Ascending aorta (tissue), 2 donors: ENCODE measurements at regions not wholly inside any gene's neighbourhood (a gene's known extent, or its start where the extent isn't known, plus 50 kb on each side); places are given as distances from the start of the nearest gene placed in this dataset.

Experiments
- DNase-seq, 2 donors: peaks; one replicate each; pipeline ENCODE4 v3.0.0-alpha.2; 2019; ENCODE audit warnings: low spot score in 2 of 2
- H3K27ac ChIP-seq, 2 donors: fragments of 200-600 bp; sonication (generic); one replicate each; pipeline ENCODE4 v1.5.1; 2016 to 2017; ENCODE audit warnings: mild to moderate bottlenecking in 1 of 2
- H3K27me3 ChIP-seq: fragments of 200-600 bp; sonication (generic); one replicate; pipeline ENCODE4 v1.5.1; 2017
- H3K36me3 ChIP-seq, 2 donors: fragments of 200-600 bp; sonication (generic); one replicate each; pipeline ENCODE4 v1.5.1; 2016
- H3K4me1 ChIP-seq, 2 donors: fragments of 200-600 bp; sonication (generic); one replicate each; pipeline ENCODE4 v1.5.1; 2016 to 2017; ENCODE audit warnings: mild to moderate bottlenecking in 1 of 2
- H3K4me3 ChIP-seq, 2 donors: fragments of 200-600 bp; sonication (generic); one replicate each; pipeline ENCODE4 v1.5.1; 2016 to 2017; ENCODE audit warnings: mild to moderate bottlenecking in 1 of 2
- H3K9me3 ChIP-seq, 2 donors: fragments of 200-600 bp; sonication (generic); one replicate each; pipeline ENCODE4 v1.5.1; 2016
- CTCF ChIP-seq, 3 experiments: fragments of 200-600 bp in 2 of 3; fragments of 450-650 bp in 1 of 3; sonication (generic) in 2 of 3; IDR thresholded peaks; one replicate each; pipeline ENCODE4 v1.5.1; 2016 to 2019; ENCODE audit warnings: antibody characterized with exemption in 3 of 3, mild to moderate bottlenecking in 1 of 3, moderate library complexity in 1 of 3
- intact Hi-C: fragments of 100-400 bp; cut with DNase I; formaldehyde crosslinking; loops from one replicate; pipeline ENCODE4 v1.15.1; 2023

- intact Hi-C loops, result no loop called here
Measured at GRCh38 chr20:43248341-43248740, 58.6 kb upstream of the PTPRT start.

GRCh38 chr20:43247361-43247760 lies 57.7 kb upstream of the PTPRT start:
- no peaks in the 10 kb centered on the region for H3K36me3 ChIP-seq
- no peak overlapping the region for H3K27ac ChIP-seq
- no peak overlapping the region for H3K4me3 ChIP-seq
- intact Hi-C loops, result no loop called here
- no peak for TF ChIP-seq CTCF (IDR thresholded peaks at IDR 0.05)
- no peaks in the 10 kb centered on the region for H3K27me3 ChIP-seq
- no peaks in the 10 kb centered on the region for H3K9me3 ChIP-seq
- DNase-seq, result no peak
- no peaks in the 10 kb centered on the region for H3K4me1 ChIP-seq

More at GRCh38 chr20:43248341-43248740, 58.6 kb upstream of the PTPRT start:
- no peaks in the 10 kb centered on the region for H3K4me1 ChIP-seq
- H3K27me3 ChIP-seq, result no peaks in the 10 kb centered on the region
- DNase-seq, result no peak
- H3K9me3 ChIP-seq, result no peaks in the 10 kb centered on the region
- TF ChIP-seq CTCF (IDR thresholded peaks at IDR 0.05), result no peak
- H3K36me3 ChIP-seq, result no peaks in the 10 kb centered on the region
- no peak overlapping the region for H3K4me3 ChIP-seq
- no peak overlapping the region for H3K27ac ChIP-seq

DNA sequence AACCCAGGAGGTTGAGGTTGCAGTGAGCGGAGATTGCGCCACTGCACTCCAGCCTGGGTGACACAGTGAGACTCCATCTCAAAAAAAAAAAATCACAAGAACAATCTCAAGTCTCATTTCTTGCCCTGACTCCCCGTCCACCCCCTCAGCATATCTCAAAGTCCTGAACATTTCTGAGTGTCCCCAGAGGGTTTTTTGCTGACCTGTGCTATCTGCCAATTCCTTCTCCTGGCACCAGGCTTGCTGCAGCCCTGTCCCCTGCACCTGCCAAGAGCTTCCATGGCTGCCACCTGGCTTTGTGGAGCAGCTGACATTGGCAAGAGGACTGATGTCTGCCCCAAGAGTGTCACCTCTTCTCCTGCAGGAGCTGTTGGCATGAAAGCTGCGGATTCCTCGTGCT lies 54.9 kb upstream of the PTPRT start:
- Histone ChIP-seq H3K4me3 (no peak overlapping the region), H3K4me1 (no peaks in the 10 kb centered on the region), H3K9me3 (no peaks in the 10 kb centered on the region), H3K36me3 (no peaks in the 10 kb centered on the region), H3K27me3 (no peaks in the 10 kb centered on the region), H3K27ac (no peak overlapping the region)
- intact Hi-C loops, result no loop called here
- no peak for TF ChIP-seq CTCF (IDR thresholded peaks at IDR 0.05)
- no peak for DNase-seq

GRCh38 chr20:43243672-43244269 lies 54.1 kb upstream of the PTPRT start:
- TF ChIP-seq CTCF (IDR thresholded peaks at IDR 0.05), result peak; percentile 14 to 70 (median 47)
- intact Hi-C loops, result loop anchor here (1.0 kb wide), 1 partner anchor 56 kb away; no protein-coding TSS in a partner anchor
- Histone ChIP-seq H3K27ac (no peak overlapping the region), H3K27me3 (no peaks in the 10 kb centered on the region), H3K4me1 (no peaks in the 10 kb centered on the region), H3K9me3 (no peaks in the 10 kb centered on the region), H3K4me3 (no peak overlapping the region), H3K36me3 (no peaks in the 10 kb centered on the region)
- DNase-seq, result no peak

- no peak overlapping the region for H3K4me3 ChIP-seq
- H3K36me3 ChIP-seq, result no peaks in the 10 kb centered on the region
- H3K27me3 ChIP-seq, result no peaks in the 10 kb centered on the region
- intact Hi-C loops, result no loop called here
- TF ChIP-seq CTCF (IDR thresholded peaks at IDR 0.05), result no peak
- H3K4me1 ChIP-seq, result no peaks in the 10 kb centered on the region
- no peak overlapping the region for H3K27ac ChIP-seq
- DNase-seq, result no peak
- H3K9me3 ChIP-seq, result no peaks in the 10 kb centered on the region
Measured at GRCh38 chr20:43241057-43241702, 51.5 kb upstream of the PTPRT start.
